OCI-M1 (cell line): ENCODE measurements at regions not wholly inside any gene's neighbourhood (a gene's known extent, or its start where the extent isn't known, plus 50 kb on each side); places are given as distances from the start of the nearest gene placed in this dataset.

Experiments used
- DNase-seq: peaks from one replicate; lab custom pipeline; 2025; lab: John Stamatoyannopoulos, UW

GRCh38 chr18:78650926-78651325 lies 328.7 kb upstream of the SALL3 start:
- DNase-seq: no peak

- DNase-seq: no peak
Measured at GRCh38 chr18:78652001-78652545, 327.5 kb upstream of the SALL3 start.

GRCh38 chr18:78655921-78656320 lies 323.7 kb upstream of the SALL3 start:
- no peak for DNase-seq

GRCh38 chr18:78656346-78656925 lies 323.2 kb upstream of the SALL3 start:
- DNase-seq: no peak

GRCh38 chr18:78658531-78658930 lies 321.1 kb upstream of the SALL3 start:
- no peak for DNase-seq

GRCh38 chr18:78659057-78659456 lies 320.6 kb upstream of the SALL3 start:
- no peak for DNase-seq

- DNase-seq: peak; percentile 0
Measured at GRCh38 chr18:78659748-78660147, 319.9 kb upstream of the SALL3 start.

GRCh38 chr18:78660311-78660710 lies 319.3 kb upstream of the SALL3 start:
- DNase-seq: no peak

GRCh38 chr18:78661316-78661715 lies 318.3 kb upstream of the SALL3 start:
- DNase-seq: no peak

GRCh38 chr18:78662879-78663278 lies 316.7 kb upstream of the SALL3 start:
- no peak for DNase-seq

GRCh38 chr18:78664048-78664447 lies 315.6 kb upstream of the SALL3 start:
- no peak for DNase-seq

- DNase-seq: no peak
Measured at GRCh38 chr18:78664848-78665247, 314.8 kb upstream of the SALL3 start.

- no peak for DNase-seq
Measured at GRCh38 chr18:78665644-78666043, 314.0 kb upstream of the SALL3 start.

- DNase-seq: no peak
Measured at GRCh38 chr18:78666666-78667335, 312.8 kb upstream of the SALL3 start.

GRCh38 chr18:78670778-78671391 lies 308.7 kb upstream of the SALL3 start:
- DNase-seq: no peak

GRCh38 chr18:78671551-78671950 lies 308.1 kb upstream of the SALL3 start:
- no peak for DNase-seq

GRCh38 chr18:78672862-78673446 lies 306.7 kb upstream of the SALL3 start:
- no peak for DNase-seq

- DNase-seq: no peak
Measured at GRCh38 chr18:78673516-78674321, 305.9 kb upstream of the SALL3 start.

- no peak for DNase-seq
Measured at GRCh38 chr18:78675231-78675630, 304.4 kb upstream of the SALL3 start.

GRCh38 chr18:78676622-78677482 lies 302.8 kb upstream of the SALL3 start:
- DNase-seq: no peak
